MM.1S (cell line): ENCODE measurements at regions not wholly inside any gene's neighbourhood (a gene's known extent, or its start where the extent isn't known, plus 50 kb on each side); places are given as distances from the start of the nearest gene placed in this dataset.

Experiments
- DNase-seq: peaks from one replicate; pipeline ENCODE4 v3.0.0-alpha.2; 2015
- H2AFZ ChIP-seq: fragments of 300-600 bp; sonication (generic); 2 replicates; pipeline ENCODE4 v1.6.0; 2016; ENCODE audit warnings: antibody characterized with exemption, low read length
- H3F3A ChIP-seq: fragments of 300-600 bp; sonication (generic); 2 replicates; pipeline ENCODE4 v1.6.1; 2016; ENCODE audit warnings: mild to moderate bottlenecking, antibody characterized with exemption, low read length, moderate library complexity, mixed read lengths; ENCODE audit not compliant: insufficient read depth
- H3K27ac ChIP-seq: fragments of 300-600 bp; sonication (generic); 2 replicates; pipeline ENCODE4 v1.5.1; 2016; ENCODE audit warnings: mild to moderate bottlenecking, low read length
- H3K27me3 ChIP-seq: fragments of 300-600 bp; sonication (generic); replicated peaks from 2 replicates; pipeline ENCODE4 v1.6.0; 2016; ENCODE audit warnings: low read length; ENCODE audit not compliant: insufficient read depth
- H3K36me3 ChIP-seq: fragments of 300-600 bp; sonication (generic); replicated peaks from 2 replicates; pipeline ENCODE4 v1.6.1; 2016; ENCODE audit warnings: mild to moderate bottlenecking, low read length, mixed read lengths; ENCODE audit not compliant: insufficient read depth
- H3K4me1 ChIP-seq: fragments of 300-600 bp; sonication (generic); 2 replicates; pipeline ENCODE4 v1.6.1; 2016; ENCODE audit warnings: low read length, mixed read lengths
- H3K4me2 ChIP-seq: fragments of 300-600 bp; sonication (generic); 2 replicates; pipeline ENCODE4 v1.6.0; 2016; ENCODE audit warnings: low read depth, low read length
- H3K4me3 ChIP-seq: fragments of 300-600 bp; sonication (generic); 2 replicates; pipeline ENCODE4 v1.5.1; 2016; ENCODE audit warnings: low read length, mixed read lengths
- H3K79me2 ChIP-seq: fragments of 300-600 bp; sonication (generic); 2 replicates; pipeline ENCODE4 v1.6.1; 2016; ENCODE audit warnings: mixed run types, low read length, mixed read lengths
- H3K9ac ChIP-seq: fragments of 300-600 bp; sonication (generic); 2 replicates; pipeline ENCODE4 v1.6.1; 2016; ENCODE audit warnings: low read length, mixed read lengths
- H3K9me2 ChIP-seq: fragments of 300-600 bp; sonication (generic); replicated peaks from 2 replicates; pipeline ENCODE4 v1.6.1; 2016; ENCODE audit warnings: mild to moderate bottlenecking, low read length, mixed read lengths; ENCODE audit not compliant: insufficient read depth
- H3K9me3 ChIP-seq: fragments of 300-600 bp; sonication (generic); replicated peaks from 2 replicates; pipeline ENCODE4 v1.6.1; 2016; ENCODE audit warnings: mild to moderate bottlenecking, low read length, mixed read lengths; ENCODE audit not compliant: insufficient read depth
- H4K20me1 ChIP-seq: fragments of 300-600 bp; sonication (generic); 2 replicates; pipeline ENCODE4 v1.6.1; 2016; ENCODE audit warnings: mild to moderate bottlenecking, low read length, moderate library complexity, mixed read lengths; ENCODE audit not compliant: insufficient read depth
- CTCF ChIP-seq: fragments of 300-600 bp; sonication (generic); IDR thresholded peaks from 2 replicates; pipeline ENCODE4 v1.5.1; 2016; ENCODE audit warnings: antibody characterized with exemption, low read length, mixed read lengths
- EZH2 ChIP-seq: fragments of 300-600 bp; sonication (generic); optimal IDR thresholded peaks from 2 replicates; pipeline ENCODE3; 2017; ENCODE audit warnings: low read depth, mild to moderate bottlenecking, antibody characterized with exemption, low read length, mixed read lengths
- EZH2phosphoT487 ChIP-seq: fragments of 300-600 bp; sonication (generic); IDR thresholded peaks from 2 replicates; pipeline ENCODE4 v1.6.1; 2018; ENCODE audit warnings: antibody characterized with exemption, low read length

- H2AFZ ChIP-seq: no peak overlapping the region
- no peak overlapping the region for H3K27ac ChIP-seq
- H3K4me3 ChIP-seq: no peak overlapping the region
- H3K27me3 ChIP-seq: peaks cover 86% of the 10 kb centered on the region
- no peaks in the 10 kb centered on the region for H3K4me1 ChIP-seq
- no peaks in the 10 kb centered on the region for H3K36me3 ChIP-seq
- TF ChIP-seq EZH2phosphoT487: no peak
- no peak for TF ChIP-seq CTCF
- no peak for TF ChIP-seq EZH2
- no peak overlapping the region for H3K9ac ChIP-seq
- H3K79me2 ChIP-seq: no peaks in the 10 kb centered on the region
- no peaks in the 10 kb centered on the region for H3K9me2 ChIP-seq
- H4K20me1 ChIP-seq: no peaks in the 10 kb centered on the region
- no peak for DNase-seq
- H3F3A ChIP-seq: no peaks in the 10 kb centered on the region
- no peak overlapping the region for H3K4me2 ChIP-seq
- no peaks in the 10 kb centered on the region for H3K9me3 ChIP-seq
Observed at GRCh38 chr1:17885663-17886320, 130.7 kb downstream of the ACTL8 start.

- no peaks in the 10 kb centered on the region for H3K4me1 ChIP-seq
- no peaks in the 10 kb centered on the region for H3K9me2 ChIP-seq
- peaks cover 86% of the 10 kb centered on the region for H3K27me3 ChIP-seq
- no peaks in the 10 kb centered on the region for H3F3A ChIP-seq
- no peaks in the 10 kb centered on the region for H3K9me3 ChIP-seq
- H3K4me2 ChIP-seq: no peak overlapping the region
- no peak overlapping the region for H3K4me3 ChIP-seq
- H3K27ac ChIP-seq: no peak overlapping the region
- no peak for DNase-seq
- H4K20me1 ChIP-seq: no peaks in the 10 kb centered on the region
- no peaks in the 10 kb centered on the region for H3K36me3 ChIP-seq
- H3K9ac ChIP-seq: no peak overlapping the region
- H2AFZ ChIP-seq: no peak overlapping the region
- TF ChIP-seq CTCF: no peak
- no peaks in the 10 kb centered on the region for H3K79me2 ChIP-seq
Observed at GRCh38 chr1:17886386-17886785, 131.3 kb downstream of the ACTL8 start.

- Histone ChIP-seq H2AFZ (no peak overlapping the region), H4K20me1 (no peaks in the 10 kb centered on the region), H3F3A (no peaks in the 10 kb centered on the region), H3K4me2 (no peak overlapping the region), H3K9me2 (no peaks in the 10 kb centered on the region), H3K4me3 (no peak overlapping the region), H3K79me2 (no peaks in the 10 kb centered on the region), H3K36me3 (no peaks in the 10 kb centered on the region), H3K27ac (no peak overlapping the region), H3K4me1 (no peaks in the 10 kb centered on the region), H3K27me3 (peaks cover 84% of the 10 kb centered on the region), H3K9me3 (no peaks in the 10 kb centered on the region), H3K9ac (no peak overlapping the region)
- DNase-seq: no peak
- TF ChIP-seq EZH2: no peak
- TF ChIP-seq EZH2phosphoT487: no peak
- TF ChIP-seq CTCF: no peak
Observed at GRCh38 chr1:17886838-17887441, 131.8 kb downstream of the ACTL8 start.
